GM23338 (cell line): ENCODE measurements at regions not wholly inside any gene's neighbourhood (a gene's known extent, or its start where the extent isn't known, plus 50 kb on each side); places are given as distances from the start of the nearest gene placed in this dataset.
A peak's percentile ranks its signal among the peaks of the same experiment; 100 is the strongest.

Experiments used
- ATAC-seq: fragments of 200-7000 bp; cut with Tn5 transposase; 3 replicates; pipeline ENCODE4 v1.9.1; 2020
- DNase-seq: peaks from one replicate; pipeline ENCODE4 v3.0.0-alpha.2; 2015; ENCODE audit warnings: low spot score
- H2AFZ ChIP-seq: fragments of 200-600 bp; sonication (generic); 2 replicates; pipeline ENCODE4 v1.8.0; 2016; ENCODE audit warnings: antibody characterized with exemption, mild to moderate bottlenecking, moderate library complexity
- H3F3A ChIP-seq: fragments of 200-600 bp; sonication (generic); replicated peaks from 2 replicates; pipeline ENCODE4 v1.8.0; 2017; ENCODE audit warnings: antibody characterized with exemption, mixed run types, low read depth
- H3K27ac ChIP-seq: fragments of 200-600 bp; sonication (generic); 2 replicates; pipeline ENCODE4 v1.6.1; 2016; ENCODE audit warnings: low read depth
- H3K27me3 ChIP-seq: fragments of 200-600 bp; sonication (generic); 2 replicates; pipeline ENCODE4 v1.8.0; 2016; ENCODE audit warnings: mild to moderate bottlenecking, mixed run types, moderate library complexity; ENCODE audit not compliant: insufficient read depth
- H3K36me3 ChIP-seq: fragments of 200-600 bp; sonication (generic); 2 replicates; pipeline ENCODE4 v1.8.0; 2016; ENCODE audit warnings: mild to moderate bottlenecking; ENCODE audit not compliant: insufficient read depth
- H3K4me1 ChIP-seq: fragments of 200-600 bp; sonication (generic); 2 replicates; pipeline ENCODE4 v1.8.0; 2016; ENCODE audit warnings: mild to moderate bottlenecking, moderate library complexity; ENCODE audit not compliant: insufficient read depth
- H3K4me2 ChIP-seq: fragments of 200-600 bp; sonication (generic); 2 replicates; pipeline ENCODE4 v1.7.1; 2017; ENCODE audit warnings: mixed run types
- H3K4me3 ChIP-seq: fragments of 200-600 bp; sonication (generic); 2 replicates; pipeline ENCODE4 v1.6.1; 2016; ENCODE audit warnings: mixed run types
- H3K79me2 ChIP-seq: fragments of 200-600 bp; sonication (generic); replicated peaks from 2 replicates; pipeline ENCODE4 v1.8.0; 2017; ENCODE audit warnings: mild to moderate bottlenecking; ENCODE audit not compliant: insufficient read depth
- H3K9me2 ChIP-seq: fragments of 200-600 bp; sonication (generic); 2 replicates; pipeline ENCODE4 v1.8.0; 2017; ENCODE audit not compliant: insufficient read depth
- H4K20me1 ChIP-seq: fragments of 200-600 bp; sonication (generic); replicated peaks from 2 replicates; pipeline ENCODE4 v1.8.0; 2017; ENCODE audit warnings: mild to moderate bottlenecking; ENCODE audit not compliant: insufficient read depth
- H3K27ac Mint-ChIP-seq: 2 replicates; pipeline ENCODE4 v1.8.0; 2020; ENCODE audit warnings: inconsistent platforms, mild to moderate bottlenecking, moderate library complexity, mixed read lengths
- H3K27me3 Mint-ChIP-seq: 3 replicates; pipeline ENCODE4 v1.8.0; 2022; ENCODE audit warnings: low read depth, mild to moderate bottlenecking, moderate library complexity, mixed read lengths, inconsistent platforms; ENCODE audit not compliant: insufficient read depth, poor library complexity
- H3K36me3 Mint-ChIP-seq: 3 replicates; pipeline ENCODE4 v1.8.0; 2021; ENCODE audit warnings: low read depth, mild to moderate bottlenecking, inconsistent platforms, moderate library complexity, mixed read lengths
- H3K4me1 Mint-ChIP-seq: 3 replicates; pipeline ENCODE4 v1.8.0; 2020; ENCODE audit warnings: mild to moderate bottlenecking, inconsistent platforms, mixed read lengths
- H3K4me3 Mint-ChIP-seq: 3 replicates; pipeline ENCODE4 v1.8.0; 2021; ENCODE audit warnings: moderate library complexity, mild to moderate bottlenecking, inconsistent platforms, mixed read lengths
- H3K9me3 Mint-ChIP-seq: 3 replicates; pipeline ENCODE4 v1.8.0; 2020; ENCODE audit warnings: moderate library complexity, mild to moderate bottlenecking, inconsistent platforms, mixed read lengths
- CREB1 ChIP-seq: fragments of 250-450 bp; sonication (Bioruptor Pico); IDR thresholded peaks from 2 replicates; pipeline ENCODE4 v1.5.0; 2020; ENCODE audit warnings: low read depth, mild to moderate bottlenecking, moderate library complexity
- CTCF ChIP-seq, 2 experiments: fragments of 200-600 bp in 1 of 2; sonication (generic) in 1 of 2; conservative IDR thresholded peaks; 2 replicates each; pipeline versions ENCODE4 v1.5.1 to v1.6.1; 2016 to 2017; ENCODE audit warnings: antibody characterized with exemption in 2 of 2, low read depth in 2 of 2, mild to moderate bottlenecking in 2 of 2, moderate library complexity in 1 of 2
- EZH2 ChIP-seq: fragments of 200-600 bp; sonication (generic); IDR thresholded peaks from one replicate; pipeline ENCODE4 v1.8.0; 2017; ENCODE audit warnings: antibody characterized with exemption, mild to moderate bottlenecking, low read depth; ENCODE audit not compliant: unreplicated experiment
- EZH2phosphoT487 ChIP-seq: fragments of 200-600 bp; sonication (generic); IDR thresholded peaks from one replicate; pipeline ENCODE4 v1.8.1; 2018; ENCODE audit warnings: antibody characterized with exemption; ENCODE audit not compliant: unreplicated experiment
- NANOG ChIP-seq: IDR thresholded peaks from 2 replicates; pipeline ENCODE4 v1.6.1; 2016; ENCODE audit warnings: antibody characterized with exemption, borderline replicate concordance
- POLR2AphosphoS5 ChIP-seq: IDR thresholded peaks from 2 replicates; pipeline ENCODE4 v1.6.1; 2016; ENCODE audit warnings: antibody characterized with exemption, low read depth
- STAT1 ChIP-seq: IDR thresholded peaks from one replicate; pipeline ENCODE4 v1.6.1; 2016; ENCODE audit warnings: antibody characterized with exemption; ENCODE audit not compliant: unreplicated experiment
- ZNF114 ChIP-seq: fragments of 250-450 bp; sonication (Bioruptor Pico); IDR thresholded peaks from 2 replicates; pipeline ENCODE4 v1.5.0; 2020; ENCODE audit warnings: mild to moderate bottlenecking, moderate library complexity
- ZNF331 ChIP-seq: fragments of 250-450 bp; sonication (Bioruptor Pico); IDR thresholded peaks from 2 replicates; pipeline ENCODE4 v1.5.0; 2020; ENCODE audit warnings: low read depth, mild to moderate bottlenecking, moderate library complexity
- ZNF462 ChIP-seq: fragments of 250-450 bp; sonication (Bioruptor Pico); IDR thresholded peaks from 2 replicates; pipeline ENCODE4 v1.5.0; 2020; ENCODE audit warnings: mild to moderate bottlenecking, moderate library complexity
- TF ChIP-seq, protein P1 (sequence below): IDR thresholded peaks from one replicate; pipeline ENCODE4 v1.6.1; 2018; ENCODE audit warnings: antibody characterized with exemption; ENCODE audit not compliant: unreplicated experiment

GRCh38 chr1:235043234-235043633 is 85.4 kb downstream of the TOMM20 start:
- ATAC-seq (no peak), DNase-seq (no peak)
- H3K36me3 ChIP-seq: no peaks in the 10 kb centered on the region
- H3K4me1 Mint-ChIP-seq: no peaks in the 10 kb centered on the region; the same call in 2 of the 3 replicates
- no peaks in the 10 kb centered on the region for H3K79me2 ChIP-seq
- H3K27ac ChIP-seq: no peak overlapping the region
- peaks cover 19% of the 10 kb centered on the region for H3K9me3 Mint-ChIP-seq
- H3F3A ChIP-seq: no peaks in the 10 kb centered on the region
- H3K36me3 Mint-ChIP-seq: peaks cover 11% of the 10 kb centered on the region
- no peaks in the 10 kb centered on the region for H3K27me3 ChIP-seq
- no peak overlapping the region for H3K4me3 Mint-ChIP-seq
- H2AFZ ChIP-seq: peak overlapping the region; percentile 47; the same call in 1 of the 2 replicates
- no peaks in the 10 kb centered on the region for H3K9me2 ChIP-seq
- no peak overlapping the region for H3K27ac Mint-ChIP-seq
- no peaks in the 10 kb centered on the region for H4K20me1 ChIP-seq
- H3K4me2 ChIP-seq: no peak overlapping the region
- H3K27me3 Mint-ChIP-seq: peaks cover 2% of the 10 kb centered on the region
- no peak overlapping the region for H3K4me3 ChIP-seq
- TF ChIP-seq EZH2: no peak
- TF ChIP-seq CREB1 (CRISPR knock-in tag): no peak
- TF ChIP-seq ZNF114 (CRISPR knock-in tag): no peak
- TF ChIP-seq POLR2AphosphoS5: no peak
- no peak for TF ChIP-seq CTCF (conservative IDR thresholded peaks at IDR 0.05; ENCODE audit: low read depth in 2 of 2)
- no peak for TF ChIP-seq ZNF331 (CRISPR knock-in tag)
- no peak for TF ChIP-seq ZNF462
- TF ChIP-seq, protein P1, sequence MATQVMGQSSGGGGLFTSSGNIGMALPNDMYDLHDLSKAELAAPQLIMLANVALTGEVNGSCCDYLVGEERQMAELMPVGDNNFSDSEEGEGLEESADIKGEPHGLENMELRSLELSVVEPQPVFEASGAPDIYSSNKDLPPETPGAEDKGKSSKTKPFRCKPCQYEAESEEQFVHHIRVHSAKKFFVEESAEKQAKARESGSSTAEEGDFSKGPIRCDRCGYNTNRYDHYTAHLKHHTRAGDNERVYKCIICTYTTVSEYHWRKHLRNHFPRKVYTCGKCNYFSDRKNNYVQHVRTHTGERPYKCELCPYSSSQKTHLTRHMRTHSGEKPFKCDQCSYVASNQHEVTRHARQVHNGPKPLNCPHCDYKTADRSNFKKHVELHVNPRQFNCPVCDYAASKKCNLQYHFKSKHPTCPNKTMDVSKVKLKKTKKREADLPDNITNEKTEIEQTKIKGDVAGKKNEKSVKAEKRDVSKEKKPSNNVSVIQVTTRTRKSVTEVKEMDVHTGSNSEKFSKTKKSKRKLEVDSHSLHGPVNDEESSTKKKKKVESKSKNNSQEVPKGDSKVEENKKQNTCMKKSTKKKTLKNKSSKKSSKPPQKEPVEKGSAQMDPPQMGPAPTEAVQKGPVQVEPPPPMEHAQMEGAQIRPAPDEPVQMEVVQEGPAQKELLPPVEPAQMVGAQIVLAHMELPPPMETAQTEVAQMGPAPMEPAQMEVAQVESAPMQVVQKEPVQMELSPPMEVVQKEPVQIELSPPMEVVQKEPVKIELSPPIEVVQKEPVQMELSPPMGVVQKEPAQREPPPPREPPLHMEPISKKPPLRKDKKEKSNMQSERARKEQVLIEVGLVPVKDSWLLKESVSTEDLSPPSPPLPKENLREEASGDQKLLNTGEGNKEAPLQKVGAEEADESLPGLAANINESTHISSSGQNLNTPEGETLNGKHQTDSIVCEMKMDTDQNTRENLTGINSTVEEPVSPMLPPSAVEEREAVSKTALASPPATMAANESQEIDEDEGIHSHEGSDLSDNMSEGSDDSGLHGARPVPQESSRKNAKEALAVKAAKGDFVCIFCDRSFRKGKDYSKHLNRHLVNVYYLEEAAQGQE: no peak
- TF ChIP-seq NANOG: no peak
- no peak for TF ChIP-seq EZH2phosphoT487
- no peak for TF ChIP-seq STAT1
- no peaks in the 10 kb centered on the region for H3K4me1 ChIP-seq
